Activated CD4-positive, alpha-beta memory T cell treated with anti-CD3 and anti-CD28 coated beads for 36 hours (primary cell): ENCODE measurements at regions not wholly inside any gene's neighbourhood (a gene's known extent, or its start where the extent isn't known, plus 50 kb on each side); places are given as distances from the start of the nearest gene placed in this dataset.
"Not testable (repeated sequence)": the region's sequence is repeated elsewhere in the genome, so short reads cannot be mapped to it uniquely, and the experiment has no call there.

Experiments used
- CTCF ChIA-PET: fragments of 350-600 bp; sonication (Branson Sonifier 250); formaldehyde crosslinking; loops from one replicate; lab custom pipeline; 2021; ENCODE audit warnings: antibody characterized with exemption, inconsistent platforms; lab: Charles Lee
- POLR2A ChIA-PET: fragments of 350-600 bp; sonication (Branson Sonifier 250); formaldehyde crosslinking; loops from one replicate; lab custom pipeline; 2021; ENCODE audit warnings: antibody characterized with exemption; lab: Charles Lee
- DNase-seq: peaks from one replicate; pipeline ENCODE4 v3.0.0-alpha.2; 2020
- H3K27ac Mint-ChIP-seq: one replicate; pipeline ENCODE4 v1.8.0; 2021; ENCODE audit warnings: mixed read lengths
- H3K27me3 Mint-ChIP-seq: one replicate; pipeline ENCODE4 v1.8.0; 2021; ENCODE audit warnings: mixed read lengths
- H3K36me3 Mint-ChIP-seq: one replicate; pipeline ENCODE4 v1.8.0; 2021; ENCODE audit warnings: mixed read lengths
- H3K4me1 Mint-ChIP-seq: one replicate; pipeline ENCODE4 v1.8.0; 2021; ENCODE audit warnings: low read depth, mixed read lengths
- H3K4me3 Mint-ChIP-seq: one replicate; pipeline ENCODE4 v1.8.0; 2021; ENCODE audit warnings: mild to moderate bottlenecking, mixed read lengths
- H3K9me3 Mint-ChIP-seq: one replicate; pipeline ENCODE4 v1.8.0; 2021; ENCODE audit warnings: mixed read lengths
- intact Hi-C: fragments of 100-400 bp; cut with micrococcal nuclease; formaldehyde crosslinking; loops from one replicate; pipeline ENCODE4 v1.15.1; 2023

- ChIA-PET CTCF (no interaction called here), POLR2A (no interaction called here)
- DNase-seq = no peak
- intact Hi-C loops = no loop called here
- H3K4me1 Mint-ChIP-seq = no peaks in the 10 kb centered on the region
- peaks cover 18% of the 10 kb centered on the region for H3K9me3 Mint-ChIP-seq
- H3K4me3 Mint-ChIP-seq = no peak overlapping the region
- no peak overlapping the region for H3K27ac Mint-ChIP-seq
- no peaks in the 10 kb centered on the region for H3K36me3 Mint-ChIP-seq
- no peaks in the 10 kb centered on the region for H3K27me3 Mint-ChIP-seq
These were observed 696.2 kb downstream of the DNAH5 start for GRCh38 chr5:13248253-13248652.

GRCh38 chr5:13246053-13246452 is 698.4 kb downstream of the DNAH5 start:
- no peaks in the 10 kb centered on the region for H3K27me3 Mint-ChIP-seq
- ChIA-PET POLR2A (no interaction called here), CTCF (no interaction called here)
- intact Hi-C loops = no loop called here
- no peaks in the 10 kb centered on the region for H3K4me1 Mint-ChIP-seq
- no peak overlapping the region for H3K4me3 Mint-ChIP-seq
- DNase-seq = no peak
- H3K27ac Mint-ChIP-seq = no peak overlapping the region
- no peaks in the 10 kb centered on the region for H3K36me3 Mint-ChIP-seq
- peaks cover 23% of the 10 kb centered on the region for H3K9me3 Mint-ChIP-seq

DNA sequence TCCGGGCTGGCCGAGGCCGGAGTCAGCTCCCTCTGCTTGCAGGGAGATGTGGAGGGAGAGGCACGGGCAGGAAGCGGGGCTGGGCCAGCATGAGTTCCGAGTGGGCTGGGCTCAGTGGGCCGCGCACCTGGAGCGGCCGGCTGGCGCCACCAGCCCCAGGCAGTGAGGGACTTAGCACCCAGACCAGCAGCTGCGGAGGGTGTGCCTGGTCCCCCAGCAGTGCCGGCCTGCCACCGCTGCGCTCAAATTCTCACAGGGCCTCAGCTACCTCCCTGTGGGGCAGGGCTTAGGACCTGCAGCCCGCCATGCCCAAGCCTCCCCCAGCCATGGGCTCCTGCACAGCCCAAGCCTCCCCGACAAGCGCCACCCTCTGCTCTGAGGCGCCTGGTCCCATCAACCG is 700.3 kb downstream of the DNAH5 start:
- intact Hi-C loops = no loop called here
- H3K36me3 Mint-ChIP-seq = no peaks in the 10 kb centered on the region
- no peak for DNase-seq
- H3K27ac Mint-ChIP-seq = no peak overlapping the region
- no peaks in the 10 kb centered on the region for H3K4me1 Mint-ChIP-seq
- no peaks in the 10 kb centered on the region for H3K27me3 Mint-ChIP-seq
- ChIA-PET POLR2A (no interaction called here), CTCF (no interaction called here)
- peaks cover 17% of the 10 kb centered on the region for H3K9me3 Mint-ChIP-seq
- no peak overlapping the region for H3K4me3 Mint-ChIP-seq

DNA sequence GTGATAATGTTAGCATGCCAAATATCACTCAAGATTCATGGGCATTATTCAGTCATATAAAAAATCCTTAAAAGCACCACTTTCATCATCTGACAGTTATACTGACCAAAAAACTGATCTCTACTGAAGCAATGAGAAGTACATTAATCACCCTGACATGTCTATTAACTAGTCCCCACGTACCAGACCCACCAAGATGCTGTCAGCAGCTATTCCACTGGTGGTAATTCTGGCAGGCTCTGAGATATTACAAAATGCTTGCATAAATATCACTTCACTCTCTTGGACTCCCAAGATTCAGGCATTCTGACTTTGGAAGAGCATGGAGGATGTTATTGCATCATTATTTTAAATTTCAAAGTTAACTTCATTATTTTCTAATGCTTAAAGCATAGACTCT is 717.0 kb downstream of the DNAH5 start:
- Mint-ChIP-seq H3K4me3 (no peak overlapping the region), H3K27me3 (no peaks in the 10 kb centered on the region), H3K4me1 (no peaks in the 10 kb centered on the region), H3K36me3 (no peaks in the 10 kb centered on the region), H3K9me3 (peaks cover 4% of the 10 kb centered on the region), H3K27ac (no peak overlapping the region)
- CTCF ChIA-PET = no interaction called here
- intact Hi-C loops = no loop called here
- DNase-seq = no peak
- POLR2A ChIA-PET = no interaction called here

DNA sequence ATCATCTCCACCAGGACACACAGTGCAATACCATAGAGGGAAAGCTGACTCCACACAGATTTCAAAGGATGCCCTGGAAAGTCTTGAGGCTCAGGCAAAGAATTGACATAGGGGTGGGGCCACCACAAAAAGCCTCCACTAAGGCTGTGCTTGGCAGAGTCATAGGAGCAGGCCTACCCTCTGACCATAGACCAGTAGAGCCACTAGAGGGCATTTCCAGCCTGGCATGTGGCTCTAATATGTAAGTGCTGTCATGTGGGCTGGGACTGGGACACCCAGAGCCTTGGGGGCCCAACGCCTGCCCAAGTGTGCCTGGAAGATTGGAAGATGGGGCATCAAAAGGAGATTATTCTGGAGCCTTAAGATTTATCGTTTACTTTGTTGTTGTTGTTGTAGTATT is 726.0 kb downstream of the DNAH5 start:
- no peak overlapping the region for H3K4me3 Mint-ChIP-seq
- H3K36me3 Mint-ChIP-seq = no peaks in the 10 kb centered on the region
- no peaks in the 10 kb centered on the region for H3K4me1 Mint-ChIP-seq
- H3K27ac Mint-ChIP-seq = no peak overlapping the region
- H3K27me3 Mint-ChIP-seq = no peaks in the 10 kb centered on the region
- CTCF ChIA-PET = no interaction called here
- intact Hi-C loops = no loop called here
- POLR2A ChIA-PET = no interaction called here
- no peak for DNase-seq
- H3K9me3 Mint-ChIP-seq = peaks cover 18% of the 10 kb centered on the region

DNA sequence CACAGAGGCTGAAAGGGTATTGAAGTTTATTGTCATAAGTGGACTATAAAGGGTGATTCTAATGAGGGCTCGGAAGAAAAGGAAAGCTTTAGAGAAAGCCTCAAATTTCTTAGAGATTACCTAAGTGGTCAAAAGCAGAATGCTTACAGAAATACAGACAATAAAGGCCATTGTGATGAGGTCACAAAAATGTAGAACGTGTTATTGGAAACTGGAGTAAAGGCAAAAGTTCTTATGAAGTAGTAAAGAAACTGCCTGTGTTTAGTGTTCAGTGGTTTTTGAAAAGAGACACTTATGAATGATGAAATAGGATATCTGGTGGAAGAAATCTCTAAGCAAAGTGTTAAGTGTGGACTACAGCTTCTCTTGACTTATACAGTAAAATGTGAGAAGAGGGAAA is 726.9 kb downstream of the DNAH5 start:
- intact Hi-C loops = no loop called here
- Mint-ChIP-seq H3K9me3 (peaks cover 18% of the 10 kb centered on the region), H3K4me3 (no peak overlapping the region), H3K4me1 (no peaks in the 10 kb centered on the region), H3K27me3 (no peaks in the 10 kb centered on the region), H3K27ac (no peak overlapping the region), H3K36me3 (no peaks in the 10 kb centered on the region)
- CTCF ChIA-PET = no interaction called here
- POLR2A ChIA-PET = no interaction called here
- no peak for DNase-seq

DNA sequence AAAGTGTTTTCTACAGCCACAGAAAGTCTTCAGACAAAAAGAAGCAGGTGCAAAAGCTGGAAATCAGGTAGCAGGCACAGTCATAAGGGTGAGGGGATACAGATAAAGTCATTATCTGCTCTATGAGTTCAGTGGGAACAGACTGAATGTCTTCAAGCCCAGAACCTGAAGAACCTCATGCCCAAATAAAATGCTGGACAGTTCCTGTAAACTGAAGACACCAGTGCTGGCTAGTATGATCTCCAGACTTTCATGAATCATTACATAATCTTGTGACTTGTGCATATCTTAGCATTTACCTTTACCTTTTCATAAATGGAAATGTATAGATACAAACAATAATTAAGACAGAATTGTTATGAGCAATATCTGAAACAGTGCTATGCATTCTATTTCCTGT is 728.7 kb downstream of the DNAH5 start:
- no peak overlapping the region for H3K4me3 Mint-ChIP-seq
- CTCF ChIA-PET = no interaction called here
- H3K36me3 Mint-ChIP-seq = no peaks in the 10 kb centered on the region
- H3K9me3 Mint-ChIP-seq = peaks cover 15% of the 10 kb centered on the region
- intact Hi-C loops = no loop called here
- no peak overlapping the region for H3K27ac Mint-ChIP-seq
- no peaks in the 10 kb centered on the region for H3K27me3 Mint-ChIP-seq
- DNase-seq = no peak
- POLR2A ChIA-PET = no interaction called here
- H3K4me1 Mint-ChIP-seq = no peaks in the 10 kb centered on the region

DNA sequence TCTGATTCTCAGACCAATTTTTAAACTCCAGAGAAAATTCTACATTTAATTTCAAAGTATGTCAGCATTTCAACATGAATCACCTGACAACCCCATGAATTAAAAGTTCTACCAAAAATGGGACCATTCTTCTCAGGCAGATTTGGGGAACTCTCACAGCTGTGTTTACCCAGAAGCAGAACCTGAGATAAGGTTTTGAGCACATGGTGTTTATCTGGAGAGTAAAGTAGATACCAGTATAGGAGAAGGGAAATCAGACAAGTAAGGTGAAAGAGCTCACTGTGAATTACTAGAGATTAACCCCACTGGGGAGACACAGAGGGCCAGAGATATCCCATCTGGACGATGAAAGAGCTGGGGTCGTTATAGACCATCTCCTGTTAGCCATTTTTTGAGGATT is 729.1 kb downstream of the DNAH5 start:
- no peaks in the 10 kb centered on the region for H3K27me3 Mint-ChIP-seq

GRCh38 chr5:13214182-13214581 is 730.3 kb downstream of the DNAH5 start:
- ChIA-PET CTCF (no interaction called here), POLR2A (no interaction called here)
- no peak overlapping the region for H3K27ac Mint-ChIP-seq
- DNase-seq = no peak
- no peaks in the 10 kb centered on the region for H3K27me3 Mint-ChIP-seq
- no peak overlapping the region for H3K4me3 Mint-ChIP-seq
- no peaks in the 10 kb centered on the region for H3K4me1 Mint-ChIP-seq
- H3K36me3 Mint-ChIP-seq = no peaks in the 10 kb centered on the region
- intact Hi-C loops = no loop called here
- peaks cover 14% of the 10 kb centered on the region for H3K9me3 Mint-ChIP-seq

More for the DNA sequence above, 729.1 kb downstream of the DNAH5 start:
- CTCF ChIA-PET = no interaction called here
- intact Hi-C loops = no loop called here
- Mint-ChIP-seq H3K4me1 (no peaks in the 10 kb centered on the region), H3K4me3 (no peak overlapping the region), H3K27ac (no peak overlapping the region), H3K36me3 (no peaks in the 10 kb centered on the region), H3K9me3 (peaks cover 14% of the 10 kb centered on the region)
- POLR2A ChIA-PET = no interaction called here
- no peak for DNase-seq

GRCh38 chr5:13212886-13213285 is 731.6 kb downstream of the DNAH5 start:
- Mint-ChIP-seq H3K9me3 (peaks cover 10% of the 10 kb centered on the region), H3K4me3 (no peak overlapping the region), H3K27ac (no peak overlapping the region), H3K27me3 (no peaks in the 10 kb centered on the region), H3K4me1 (no peaks in the 10 kb centered on the region), H3K36me3 (no peaks in the 10 kb centered on the region)
- intact Hi-C loops = no loop called here
- DNase-seq = no peak
- ChIA-PET POLR2A (no interaction called here), CTCF (no interaction called here)

GRCh38 chr5:13211064-13211463 is 733.4 kb downstream of the DNAH5 start:
- intact Hi-C loops = no loop called here
- peaks cover 10% of the 10 kb centered on the region for H3K9me3 Mint-ChIP-seq
- ChIA-PET CTCF (no interaction called here), POLR2A (no interaction called here)
- no peaks in the 10 kb centered on the region for H3K4me1 Mint-ChIP-seq
- H3K27ac Mint-ChIP-seq = no peak overlapping the region
- DNase-seq = no peak
- H3K36me3 Mint-ChIP-seq = no peaks in the 10 kb centered on the region
- H3K4me3 Mint-ChIP-seq = no peak overlapping the region
- H3K27me3 Mint-ChIP-seq = no peaks in the 10 kb centered on the region

- POLR2A ChIA-PET = no interaction called here
- CTCF ChIA-PET = no interaction called here
- Mint-ChIP-seq H3K4me3 (no peak overlapping the region), H3K36me3 (no peaks in the 10 kb centered on the region), H3K4me1 (no peaks in the 10 kb centered on the region), H3K27me3 (no peaks in the 10 kb centered on the region), H3K9me3 (peaks cover 12% of the 10 kb centered on the region), H3K27ac (no peak overlapping the region)
- no peak for DNase-seq
- intact Hi-C loops = no loop called here
These were observed 737.4 kb downstream of the DNAH5 start for GRCh38 chr5:13207112-13207511.

GRCh38 chr5:13201022-13201421 is 743.5 kb downstream of the DNAH5 start:
- H3K27me3 Mint-ChIP-seq = no peaks in the 10 kb centered on the region
- no peaks in the 10 kb centered on the region for H3K4me1 Mint-ChIP-seq
- H3K9me3 Mint-ChIP-seq = peaks cover 25% of the 10 kb centered on the region
- no peaks in the 10 kb centered on the region for H3K36me3 Mint-ChIP-seq
- no peak overlapping the region for H3K4me3 Mint-ChIP-seq
- CTCF ChIA-PET = no interaction called here
- DNase-seq = no peak
- intact Hi-C loops = no loop called here
- no peak overlapping the region for H3K27ac Mint-ChIP-seq
- POLR2A ChIA-PET = no interaction called here

DNA sequence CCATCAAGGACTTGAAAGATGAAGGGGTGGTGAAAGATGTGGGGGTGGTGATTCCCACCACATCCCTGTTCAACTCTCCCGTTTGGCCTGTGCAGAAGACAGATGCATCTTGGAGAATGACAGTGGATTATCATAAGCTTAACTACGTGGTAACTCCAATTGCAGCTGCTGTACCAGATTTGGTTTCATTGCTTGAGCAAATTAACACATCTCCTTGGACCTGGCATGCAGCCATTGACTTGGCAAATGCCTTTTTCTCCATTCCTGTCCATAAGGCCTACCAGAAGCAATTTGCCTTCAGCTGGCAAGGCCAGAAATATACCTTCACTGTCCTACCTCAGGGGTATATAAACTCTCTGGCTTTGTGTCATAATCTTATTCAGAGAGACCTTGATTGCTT is 746.3 kb downstream of the DNAH5 start:
- H3K27me3 Mint-ChIP-seq, intact Hi-C loops, H3K27ac Mint-ChIP-seq, CTCF ChIA-PET, POLR2A ChIA-PET, H3K4me1 Mint-ChIP-seq, H3K4me3 Mint-ChIP-seq, DNase-seq, H3K36me3 Mint-ChIP-seq: not testable (repeated sequence)
- peaks cover 20% of the 10 kb centered on the region for H3K9me3 Mint-ChIP-seq
